Right lobe of liver (tissue), 6 donors: ENCODE measurements at regions not wholly inside any gene's neighbourhood (a gene's known extent, or its start where the extent isn't known, plus 50 kb on each side); places are given as distances from the start of the nearest gene placed in this dataset.

Source experiments
- ATAC-seq, 4 donors: fragments of 200-7000 bp; cut with Tn5 transposase; one replicate each; pipeline ENCODE4 v1.9.1; 2020; ENCODE audit warnings: mild to moderate bottlenecking in 4 of 4, moderate library complexity in 4 of 4
- DNase-seq, 3 donors: peaks; one replicate each; pipeline ENCODE4 v3.0.0-alpha.2; 2020
- H3K27ac ChIP-seq, 3 donors: fragments of 200-600 bp; one replicate each; pipeline ENCODE4 v1.8.0; 2022
- H3K27me3 ChIP-seq, 2 donors: fragments of 200-600 bp; one replicate each; pipeline ENCODE4 v1.8.0; 2022
- H3K36me3 ChIP-seq, 4 donors: fragments of 200-600 bp; sonication (generic) in 1 of 4; one replicate each; pipeline versions ENCODE4 v1.5.1 to v1.8.0; 2017 to 2022; ENCODE audit warnings: control low read depth in 1 of 4
- H3K4me1 ChIP-seq, 4 donors: fragments of 200-600 bp; sonication (generic) in 1 of 4; one replicate each; pipeline versions ENCODE4 v1.5.1 to v1.8.0; 2017 to 2022; ENCODE audit warnings: control low read depth in 1 of 4
- H3K4me3 ChIP-seq, 3 donors: fragments of 200-600 bp; one replicate each; pipeline ENCODE4 v1.8.0; 2022
- H3K9me3 ChIP-seq, 4 donors: fragments of 200-600 bp; sonication (generic) in 1 of 4; one replicate each; pipeline versions ENCODE4 v1.5.1 to v1.8.0; 2017 to 2022; ENCODE audit warnings: control low read depth in 1 of 4
- POLR2A ChIP-seq: fragments of 450-650 bp; IDR thresholded peaks from one replicate; pipeline ENCODE4 v1.6.1; 2017; ENCODE audit warnings: antibody characterized with exemption, mild to moderate bottlenecking
- WGBS: methylation state at CpG from one replicate; pipeline ENCODE4 v1.1.6; 2018; ENCODE audit warnings: low coverage, low lambda C conversion rate; ENCODE audit not compliant: insufficient coverage; ENCODE audit errors: missing lambda C conversion rate; 5-methylcytosine and 5-hydroxymethylcytosine counted together
- intact Hi-C, 2 donors: fragments of 100-400 bp; cut with DNase I; formaldehyde crosslinking; loops; one replicate each; pipeline versions ENCODE4 v1.11.2 to v1.14.1; 2022
- TF ChIP-seq, protein P1 (sequence below), 4 donors: fragments of 200-600 bp in 3 of 4; fragments of 450-650 bp in 1 of 4; IDR thresholded peaks; one replicate each; pipeline versions ENCODE4 v1.5.1 to v1.8.0; 2016 to 2022; ENCODE audit warnings: antibody characterized with exemption in 4 of 4, mild to moderate bottlenecking in 2 of 4
- donor health status: DM: no; HTN: yes; CAD: no.
- donor health status: DM: no; HTN: no; CAD: no.
- donor health status: DM: no; HTN: no; CAD: no.
- donor health status: DM: no; HTN: yes; CAD: no.
- donor health status: DM: no; HTN: yes; CAD: no.

DNA sequence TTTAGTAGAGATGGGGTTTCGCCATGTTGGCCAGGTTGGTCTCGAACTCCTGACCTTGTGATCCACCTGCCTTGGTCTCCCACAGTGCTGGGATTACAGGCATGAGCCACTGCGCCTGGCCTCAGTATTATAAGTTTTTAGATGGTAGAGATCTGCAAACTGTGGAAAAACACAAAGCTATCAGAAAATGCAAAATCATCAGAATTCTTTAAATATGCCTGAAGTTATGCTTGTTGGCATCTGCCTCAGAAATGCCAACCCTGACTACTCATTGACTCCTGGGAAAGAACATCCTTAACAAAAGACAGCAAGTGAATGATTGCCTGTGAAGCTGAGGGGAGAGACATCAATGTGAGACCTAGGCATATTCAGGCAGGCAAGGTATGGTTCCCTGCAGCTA, 94.3 kb upstream of the MB21D2 start:
- Histone ChIP-seq H3K4me3 (no peak overlapping the region), H3K4me1 (no peaks in the 10 kb centered on the region), H3K9me3 (no peaks in the 10 kb centered on the region), H3K27me3 (no peaks in the 10 kb centered on the region), H3K27ac (no peak overlapping the region), H3K36me3 (no peaks in the 10 kb centered on the region)
- no peak for DNase-seq
- WGBS, result 71% methylated on average over 3 of the region's 3 CpGs
- TF ChIP-seq, protein P1, sequence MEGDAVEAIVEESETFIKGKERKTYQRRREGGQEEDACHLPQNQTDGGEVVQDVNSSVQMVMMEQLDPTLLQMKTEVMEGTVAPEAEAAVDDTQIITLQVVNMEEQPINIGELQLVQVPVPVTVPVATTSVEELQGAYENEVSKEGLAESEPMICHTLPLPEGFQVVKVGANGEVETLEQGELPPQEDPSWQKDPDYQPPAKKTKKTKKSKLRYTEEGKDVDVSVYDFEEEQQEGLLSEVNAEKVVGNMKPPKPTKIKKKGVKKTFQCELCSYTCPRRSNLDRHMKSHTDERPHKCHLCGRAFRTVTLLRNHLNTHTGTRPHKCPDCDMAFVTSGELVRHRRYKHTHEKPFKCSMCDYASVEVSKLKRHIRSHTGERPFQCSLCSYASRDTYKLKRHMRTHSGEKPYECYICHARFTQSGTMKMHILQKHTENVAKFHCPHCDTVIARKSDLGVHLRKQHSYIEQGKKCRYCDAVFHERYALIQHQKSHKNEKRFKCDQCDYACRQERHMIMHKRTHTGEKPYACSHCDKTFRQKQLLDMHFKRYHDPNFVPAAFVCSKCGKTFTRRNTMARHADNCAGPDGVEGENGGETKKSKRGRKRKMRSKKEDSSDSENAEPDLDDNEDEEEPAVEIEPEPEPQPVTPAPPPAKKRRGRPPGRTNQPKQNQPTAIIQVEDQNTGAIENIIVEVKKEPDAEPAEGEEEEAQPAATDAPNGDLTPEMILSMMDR (IDR thresholded peaks at IDR 0.05), result no peak
- no peak for TF ChIP-seq POLR2A
- intact Hi-C loops, result no loop called here
- no peak for ATAC-seq

DNA sequence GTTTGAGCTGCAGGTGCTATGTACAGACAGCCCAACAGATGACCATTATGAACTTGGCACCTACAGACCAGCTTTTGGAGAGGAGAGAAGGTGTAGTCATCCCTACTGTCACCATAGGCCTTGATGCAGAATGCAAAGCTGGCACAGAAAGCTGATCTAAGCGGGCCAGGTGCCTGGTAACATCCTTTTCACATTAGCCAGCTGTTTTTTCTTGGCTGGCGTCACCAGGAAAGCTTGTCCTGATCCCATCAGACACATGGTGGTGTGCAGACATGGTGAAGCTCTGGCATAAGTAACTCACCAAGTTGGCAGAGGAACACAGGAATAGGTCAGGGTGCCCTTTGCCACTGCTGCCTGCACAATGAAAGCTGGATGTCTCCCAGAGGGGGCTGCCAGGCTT, 97.2 kb upstream of the MB21D2 start:
- ATAC-seq, result no peak
- DNase-seq, result no peak
- Histone ChIP-seq H3K27me3 (no peaks in the 10 kb centered on the region), H3K27ac (no peak overlapping the region), H3K4me3 (no peak overlapping the region), H3K9me3 (no peaks in the 10 kb centered on the region), H3K36me3 (no peaks in the 10 kb centered on the region), H3K4me1 (no peaks in the 10 kb centered on the region)
- WGBS, result 80% methylated on average over 1 of the region's 2 CpGs
- no peak for TF ChIP-seq POLR2A
- TF ChIP-seq, protein P1 (IDR thresholded peaks at IDR 0.05), result no peak
- intact Hi-C loops, result no loop called here

DNA sequence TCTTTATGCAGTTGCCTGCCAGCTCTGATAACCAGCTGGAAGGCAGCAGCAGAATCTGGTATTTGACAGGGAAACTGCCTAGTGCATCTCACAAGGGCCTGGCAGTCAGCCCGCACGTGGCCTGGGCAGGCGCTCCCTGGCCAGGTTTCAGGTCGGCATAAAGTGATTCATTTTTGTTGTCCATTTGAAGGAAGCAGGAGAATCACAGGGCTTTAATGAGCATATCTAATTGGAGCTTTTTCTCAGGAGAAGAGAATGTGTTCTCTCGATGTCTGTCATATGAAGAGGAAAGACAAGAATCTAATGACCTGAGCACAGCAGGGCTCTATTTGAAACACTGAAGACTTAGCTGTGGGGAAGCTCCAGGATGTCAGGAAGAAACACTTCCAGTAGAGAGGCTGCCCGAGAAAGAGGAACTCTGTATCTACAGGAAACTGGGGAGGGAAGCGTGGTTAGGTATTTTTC, 98.8 kb upstream of the MB21D2 start:
- ATAC-seq (peak in 2 of 4 donors; percentile 39 to 45), DNase-seq (peak in 1 of 3 donors; percentile 21)
- Histone ChIP-seq H3K4me3 (no peak overlapping the region), H3K36me3 (no peaks in the 10 kb centered on the region), H3K4me1 (no peaks in the 10 kb centered on the region), H3K9me3 (no peaks in the 10 kb centered on the region), H3K27ac (no peak overlapping the region), H3K27me3 (no peaks in the 10 kb centered on the region)
- no peak for TF ChIP-seq POLR2A
- TF ChIP-seq, protein P1 (IDR thresholded peaks at IDR 0.05), result no peak
- intact Hi-C loops, result no loop called here
- WGBS, result 27% methylated on average over 7 of the region's 7 CpGs

DNA sequence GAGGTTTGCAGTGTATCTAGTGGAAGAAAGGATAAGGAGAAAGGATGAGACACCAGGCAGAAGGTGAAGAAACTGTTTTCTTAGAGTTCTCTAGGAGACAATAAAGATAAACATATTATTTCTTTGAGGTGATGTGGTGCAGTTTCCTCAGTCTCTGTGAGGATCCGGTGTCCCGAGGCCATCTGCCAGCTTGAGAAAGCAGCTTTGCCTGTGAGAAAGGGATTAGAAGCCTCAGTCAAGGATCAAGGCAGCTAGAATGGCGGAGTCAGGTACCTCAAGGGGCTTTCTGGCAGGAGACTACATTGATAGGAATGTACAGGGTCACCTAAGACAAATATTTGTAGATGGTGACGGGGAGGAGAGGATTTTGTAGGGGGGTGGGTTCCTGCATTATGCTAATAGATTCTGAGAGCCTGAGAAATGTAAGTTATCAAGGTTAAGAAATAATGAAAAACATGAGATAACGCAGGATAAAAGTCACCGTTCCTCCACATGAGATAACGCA, 103.9 kb upstream of the MB21D2 start:
- DNase-seq (no peak), ATAC-seq (no peak)
- H3K4me1 ChIP-seq, result no peaks in the 10 kb centered on the region
- H3K9me3 ChIP-seq, result no peaks in the 10 kb centered on the region
- WGBS, result 56% methylated on average over 7 of the region's 7 CpGs
- TF ChIP-seq POLR2A, result no peak
- TF ChIP-seq, protein P1 (IDR thresholded peaks at IDR 0.05), result no peak
- H3K36me3 ChIP-seq, result no peaks in the 10 kb centered on the region
- no peak overlapping the region for H3K4me3 ChIP-seq
- no peaks in the 10 kb centered on the region for H3K27me3 ChIP-seq
- intact Hi-C loops, result no loop called here
- no peak overlapping the region for H3K27ac ChIP-seq

DNA sequence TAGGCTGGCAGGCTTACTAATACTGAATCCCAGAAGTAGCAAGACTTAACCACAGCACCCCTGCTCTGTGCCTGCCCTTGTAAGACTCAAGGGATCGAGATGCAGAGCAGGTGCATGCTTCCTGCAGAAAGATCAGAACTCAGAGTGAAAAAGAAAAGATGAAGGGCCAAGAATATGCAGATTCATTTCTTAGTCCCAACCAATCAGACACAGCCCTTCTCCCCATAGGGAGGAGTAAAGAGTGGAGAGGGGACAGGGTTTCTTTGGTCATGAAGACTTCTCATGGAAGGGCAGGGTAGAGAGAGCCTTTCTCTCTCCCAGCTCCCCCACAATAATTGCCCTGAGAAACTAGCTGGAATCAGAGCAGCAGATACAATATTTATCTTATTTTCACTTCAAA, 105.6 kb upstream of the MB21D2 start:
- H3K4me3 ChIP-seq, result no peak overlapping the region
- 60% methylated on average over 1 of the region's 1 CpG for WGBS
- DNase-seq (no peak), ATAC-seq (no peak)
- H3K36me3 ChIP-seq, result no peaks in the 10 kb centered on the region
- intact Hi-C loops, result no loop called here
- no peaks in the 10 kb centered on the region for H3K4me1 ChIP-seq
- no peaks in the 10 kb centered on the region for H3K27me3 ChIP-seq
- H3K27ac ChIP-seq, result no peak overlapping the region
- no peak for TF ChIP-seq POLR2A
- TF ChIP-seq, protein P1 (IDR thresholded peaks at IDR 0.05), result no peak
- no peaks in the 10 kb centered on the region for H3K9me3 ChIP-seq
